ENCODE measurements at regions not wholly inside any gene's neighbourhood (a gene's known extent, or its start where the extent isn't known, plus 50 kb on each side); places are given as distances from the start of the nearest gene placed in this dataset.
"Not testable (repeated sequence)": the region's sequence is repeated elsewhere in the genome, so short reads cannot be mapped to it uniquely, and the experiment has no call there.

GRCh38 chr3:106957029-106957428 lies 420.2 kb upstream of the CCDC54 start:
- no peak for DNase-seq

GRCh38 chr3:106962993-106963392 lies 414.2 kb upstream of the CCDC54 start:
- DNase-seq = no peak

- no peak for DNase-seq
These were observed 413.8 kb upstream of the CCDC54 start for GRCh38 chr3:106963442-106963841.

GRCh38 chr3:106965307-106965706 lies 411.9 kb upstream of the CCDC54 start:
- no peak for DNase-seq

GRCh38 chr3:106969596-106969995 lies 407.6 kb upstream of the CCDC54 start:
- DNase-seq = no peak

- DNase-seq = no peak
These were observed 395.8 kb upstream of the CCDC54 start for GRCh38 chr3:106981392-106981791.

GRCh38 chr3:106985721-106986120 lies 391.5 kb upstream of the CCDC54 start:
- no peak for DNase-seq

GRCh38 chr3:106998841-106999682 lies 378.2 kb upstream of the CCDC54 start:
- DNase-seq = peak; percentile 3

GRCh38 chr3:107001635-107002034 lies 375.6 kb upstream of the CCDC54 start:
- no peak for DNase-seq

GRCh38 chr3:107005352-107005751 lies 371.9 kb upstream of the CCDC54 start:
- DNase-seq = not testable (repeated sequence)

GRCh38 chr3:107008213-107008612 lies 369.0 kb upstream of the CCDC54 start:
- no peak for DNase-seq

GRCh38 chr3:107013641-107014040 lies 363.6 kb upstream of the CCDC54 start:
- no peak for DNase-seq

- DNase-seq = no peak
These were observed 352.6 kb upstream of the CCDC54 start for GRCh38 chr3:107024551-107025026.

GRCh38 chr3:107025961-107026360 lies 351.3 kb upstream of the CCDC54 start:
- DNase-seq = no peak

- DNase-seq = no peak
These were observed 349.2 kb upstream of the CCDC54 start for GRCh38 chr3:107028086-107028485.

GRCh38 chr3:107028626-107029025 lies 348.6 kb upstream of the CCDC54 start:
- no peak for DNase-seq

GRCh38 chr3:107032111-107032510 lies 345.1 kb upstream of the CCDC54 start:
- DNase-seq = no peak

GRCh38 chr3:107034142-107034541 lies 343.1 kb upstream of the CCDC54 start:
- no peak for DNase-seq

GRCh38 chr3:107035176-107035575 lies 342.1 kb upstream of the CCDC54 start:
- no peak for DNase-seq

- no peak for DNase-seq
These were observed 332.6 kb upstream of the CCDC54 start for GRCh38 chr3:107044677-107045076.

GRCh38 chr3:107045791-107046190 lies 331.4 kb upstream of the CCDC54 start:
- no peak for DNase-seq

- no peak for DNase-seq
These were observed 321.9 kb upstream of the CCDC54 start for GRCh38 chr3:107055181-107055942.

- DNase-seq = no peak
These were observed 315.8 kb upstream of the CCDC54 start for GRCh38 chr3:107061466-107061865.

GRCh38 chr3:107062310-107062709 lies 314.9 kb upstream of the CCDC54 start:
- no peak for DNase-seq
